ENCODE measurements at regions not wholly inside any gene's neighbourhood (a gene's known extent, or its start where the extent isn't known, plus 50 kb on each side); places are given as distances from the start of the nearest gene placed in this dataset.

GRCh38 chr14:101616202-101616601 is 54.9 kb downstream of the DIO3 start:
- Mint-ChIP-seq H3K4me1 (ENCODE audit: low read depth) (no peaks in the 10 kb centered on the region), H3K9me3 (no peaks in the 10 kb centered on the region), H3K27me3 (ENCODE audit: low read depth) (peaks cover 25% of the 10 kb centered on the region), H3K36me3 (ENCODE audit: insufficient read depth) (no peaks in the 10 kb centered on the region), H3K4me3 (no peak overlapping the region)
- DNase-seq, result no peak
- ATAC-seq, result no peak

GRCh38 chr14:101619484-101619883 is 58.2 kb downstream of the DIO3 start:
- no peak for ATAC-seq
- H3K27me3 Mint-ChIP-seq (ENCODE audit: low read depth), result peaks cover 7% of the 10 kb centered on the region
- H3K9me3 Mint-ChIP-seq, result no peaks in the 10 kb centered on the region
- H3K36me3 Mint-ChIP-seq (ENCODE audit: insufficient read depth), result no peaks in the 10 kb centered on the region
- H3K4me1 Mint-ChIP-seq (ENCODE audit: low read depth), result no peaks in the 10 kb centered on the region
- no peak for DNase-seq
- no peak overlapping the region for H3K4me3 Mint-ChIP-seq

- no peak for DNase-seq
- no peaks in the 10 kb centered on the region for H3K36me3 Mint-ChIP-seq (ENCODE audit: insufficient read depth)
- H3K4me1 Mint-ChIP-seq (ENCODE audit: low read depth), result no peaks in the 10 kb centered on the region
- no peak for ATAC-seq
- no peaks in the 10 kb centered on the region for H3K9me3 Mint-ChIP-seq
- peaks cover 3% of the 10 kb centered on the region for H3K27me3 Mint-ChIP-seq (ENCODE audit: low read depth)
- no peak overlapping the region for H3K4me3 Mint-ChIP-seq
Observed at GRCh38 chr14:101620031-101620788, 58.9 kb downstream of the DIO3 start.

GRCh38 chr14:101620821-101621785 is 59.8 kb downstream of the DIO3 start:
- no peak for ATAC-seq
- no peaks in the 10 kb centered on the region for H3K36me3 Mint-ChIP-seq (ENCODE audit: insufficient read depth)

GRCh38 chr14:101622251-101623076 is 61.2 kb downstream of the DIO3 start:
- Mint-ChIP-seq H3K4me3 (no peak overlapping the region), H3K4me1 (ENCODE audit: low read depth) (no peaks in the 10 kb centered on the region), H3K27me3 (ENCODE audit: low read depth) (peaks cover 1% of the 10 kb centered on the region), H3K9me3 (no peaks in the 10 kb centered on the region), H3K36me3 (ENCODE audit: insufficient read depth) (no peaks in the 10 kb centered on the region)
- DNase-seq (no peak), ATAC-seq (no peak)

More at GRCh38 chr14:101620821-101621785, 59.8 kb downstream of the DIO3 start:
- H3K27me3 Mint-ChIP-seq (ENCODE audit: low read depth), result no peaks in the 10 kb centered on the region
- H3K4me1 Mint-ChIP-seq (ENCODE audit: low read depth), result no peaks in the 10 kb centered on the region
- no peaks in the 10 kb centered on the region for H3K9me3 Mint-ChIP-seq
- no peak overlapping the region for H3K4me3 Mint-ChIP-seq
- no peak for DNase-seq

- H3K27me3 Mint-ChIP-seq (ENCODE audit: low read depth), result peaks cover 3% of the 10 kb centered on the region
- H3K9me3 Mint-ChIP-seq, result no peaks in the 10 kb centered on the region
- no peak overlapping the region for H3K4me3 Mint-ChIP-seq
- H3K4me1 Mint-ChIP-seq (ENCODE audit: low read depth), result no peaks in the 10 kb centered on the region
- H3K36me3 Mint-ChIP-seq (ENCODE audit: insufficient read depth), result no peaks in the 10 kb centered on the region
- no peak for DNase-seq
- no peak for ATAC-seq
Observed at GRCh38 chr14:101623077-101623372, 61.7 kb downstream of the DIO3 start.

- Mint-ChIP-seq H3K4me1 (ENCODE audit: low read depth) (peaks cover 2% of the 10 kb centered on the region), H3K27me3 (ENCODE audit: low read depth) (peaks cover 3% of the 10 kb centered on the region), H3K9me3 (no peaks in the 10 kb centered on the region), H3K4me3 (no peak overlapping the region), H3K36me3 (ENCODE audit: insufficient read depth) (no peaks in the 10 kb centered on the region)
- DNase-seq (no peak), ATAC-seq (no peak)
Observed at GRCh38 chr14:101623685-101624444, 62.6 kb downstream of the DIO3 start.

GRCh38 chr14:101624536-101624935 is 63.2 kb downstream of the DIO3 start:
- Mint-ChIP-seq H3K36me3 (ENCODE audit: insufficient read depth) (no peaks in the 10 kb centered on the region), H3K27me3 (ENCODE audit: low read depth) (peaks cover 3% of the 10 kb centered on the region), H3K4me3 (no peak overlapping the region), H3K4me1 (ENCODE audit: low read depth) (peaks cover 2% of the 10 kb centered on the region), H3K9me3 (no peaks in the 10 kb centered on the region)
- ATAC-seq, result no peak
- DNase-seq, result no peak

GRCh38 chr14:101625336-101626097 is 64.2 kb downstream of the DIO3 start:
- ATAC-seq (no peak), DNase-seq (no peak)
- Mint-ChIP-seq H3K4me3 (no peak overlapping the region), H3K4me1 (ENCODE audit: low read depth) (peaks cover 2% of the 10 kb centered on the region), H3K36me3 (ENCODE audit: insufficient read depth) (no peaks in the 10 kb centered on the region), H3K27me3 (ENCODE audit: low read depth) (peaks cover 3% of the 10 kb centered on the region), H3K9me3 (no peaks in the 10 kb centered on the region)

- Mint-ChIP-seq H3K4me3 (no peak overlapping the region), H3K9me3 (no peaks in the 10 kb centered on the region), H3K4me1 (ENCODE audit: low read depth) (peaks cover 2% of the 10 kb centered on the region), H3K27me3 (ENCODE audit: low read depth) (peaks cover 3% of the 10 kb centered on the region), H3K36me3 (ENCODE audit: insufficient read depth) (no peaks in the 10 kb centered on the region)
- DNase-seq (no peak), ATAC-seq (no peak)
Observed at GRCh38 chr14:101626331-101626730, 65.0 kb downstream of the DIO3 start.

GRCh38 chr14:101627915-101628262 is 66.6 kb downstream of the DIO3 start:
- Mint-ChIP-seq H3K36me3 (ENCODE audit: insufficient read depth) (no peaks in the 10 kb centered on the region), H3K4me1 (ENCODE audit: low read depth) (peaks cover 2% of the 10 kb centered on the region), H3K4me3 (no peak overlapping the region), H3K9me3 (no peaks in the 10 kb centered on the region), H3K27me3 (ENCODE audit: low read depth) (peaks cover 3% of the 10 kb centered on the region)
- ATAC-seq, result no peak
- no peak for DNase-seq

- H3K4me1 Mint-ChIP-seq (ENCODE audit: low read depth), result peaks cover 2% of the 10 kb centered on the region
- ATAC-seq, result peak; percentile 91 to 92
- H3K27me3 Mint-ChIP-seq (ENCODE audit: low read depth), result peaks cover 3% of the 10 kb centered on the region
- H3K36me3 Mint-ChIP-seq (ENCODE audit: insufficient read depth), result no peaks in the 10 kb centered on the region
- H3K4me3 Mint-ChIP-seq, result no peak overlapping the region
- H3K9me3 Mint-ChIP-seq, result no peaks in the 10 kb centered on the region
- DNase-seq, result peak; percentile 69
Observed at GRCh38 chr14:101628471-101628966, 67.2 kb downstream of the DIO3 start.

- peak in 1 of 2 donors; percentile 14 for ATAC-seq
Observed at GRCh38 chr14:101628975-101629374, 67.7 kb downstream of the DIO3 start.

More at GRCh38 chr14:101628975-101629374, 67.7 kb downstream of the DIO3 start:
- H3K36me3 Mint-ChIP-seq (ENCODE audit: insufficient read depth), result no peaks in the 10 kb centered on the region
- H3K4me1 Mint-ChIP-seq (ENCODE audit: low read depth), result peaks cover 2% of the 10 kb centered on the region
- H3K9me3 Mint-ChIP-seq, result no peaks in the 10 kb centered on the region
- no peak overlapping the region for H3K4me3 Mint-ChIP-seq
- peaks cover 4% of the 10 kb centered on the region for H3K27me3 Mint-ChIP-seq (ENCODE audit: low read depth)
- no peak for DNase-seq
